SU-DHL-6 (cell line): ENCODE measurements at regions not wholly inside any gene's neighbourhood (a gene's known extent, or its start where the extent isn't known, plus 50 kb on each side); places are given as distances from the start of the nearest gene placed in this dataset.

Experiments used
- CTCF ChIP-seq: fragments of 200-600 bp; sonication (generic); IDR thresholded peaks from one replicate; pipeline ENCODE4 v1.5.1; 2017; ENCODE audit warnings: antibody characterized with exemption, mild to moderate bottlenecking, low read length, moderate library complexity; ENCODE audit not compliant: insufficient read depth, poor library complexity, severe bottlenecking
- EZH2phosphoT487 ChIP-seq: fragments of 200-600 bp; sonication (generic), shearing (Covaris generic); conservative IDR thresholded peaks from 2 replicates; pipeline ENCODE4 v1.6.1; 2018; ENCODE audit warnings: mild to moderate bottlenecking, antibody characterized with exemption, low read length, moderate library complexity, mixed read lengths

GRCh38 chr6:50635429-50635828 lies 77.9 kb upstream of the TFAP2D start:
- TF ChIP-seq CTCF (no peak), EZH2phosphoT487 (no peak)
